Cardiac muscle cell (in vitro differentiated cells and primary cell): ENCODE measurements at regions not wholly inside any gene's neighbourhood (a gene's known extent, or its start where the extent isn't known, plus 50 kb on each side); places are given as distances from the start of the nearest gene placed in this dataset.
A peak's percentile ranks its signal among the peaks of the same experiment; 100 is the strongest.

Experiments
- DNase-seq, 2 donors: peaks; one replicate each; pipeline versions ENCODE4 v3.0.0 to v3.0.0-alpha.2; 2010 to 2017; ENCODE audit warnings: low read depth in 1 of 2, low spot score in 1 of 2
- H3K27ac ChIP-seq: fragments of 200-600 bp; sonication (generic); 2 replicates; pipeline ENCODE4 v1.5.1; 2016
- H3K27me3 ChIP-seq: fragments of 200-600 bp; sonication (generic); 2 replicates; pipeline ENCODE4 v1.6.0; 2016; ENCODE audit warnings: control low read depth
- H3K36me3 ChIP-seq: fragments of 200-600 bp; sonication (generic); 2 replicates; pipeline ENCODE4 v1.5.1; 2016; ENCODE audit warnings: control low read depth
- H3K4me1 ChIP-seq: fragments of 200-600 bp; sonication (generic); 2 replicates; pipeline ENCODE4 v1.8.1; 2017; ENCODE audit warnings: low read depth, mild to moderate bottlenecking, mixed run types
- H3K4me3 ChIP-seq: fragments of 200-600 bp; sonication (generic); 2 replicates; pipeline ENCODE4 v1.5.1; 2016; ENCODE audit warnings: mild to moderate bottlenecking
- H3K9me3 ChIP-seq: fragments of 200-600 bp; sonication (generic); 2 replicates; pipeline ENCODE4 v1.5.1; 2017; ENCODE audit warnings: low read depth, mild to moderate bottlenecking, control low read depth
- TF ChIP-seq, protein P1 (sequence below): IDR thresholded peaks from 2 replicates; pipeline ENCODE4 v1.5.1; 2012; ENCODE audit warnings: low read depth, mild to moderate bottlenecking, low read length

GRCh38 chr10:126738001-126738400, 67.5 kb upstream of the C10orf90 start:
- Histone ChIP-seq H3K4me3 (no peak overlapping the region), H3K4me1 (no peaks in the 10 kb centered on the region), H3K36me3 (no peaks in the 10 kb centered on the region), H3K27ac (no peak overlapping the region), H3K27me3 (no peaks in the 10 kb centered on the region), H3K9me3 (no peaks in the 10 kb centered on the region)
- TF ChIP-seq, protein P1, sequence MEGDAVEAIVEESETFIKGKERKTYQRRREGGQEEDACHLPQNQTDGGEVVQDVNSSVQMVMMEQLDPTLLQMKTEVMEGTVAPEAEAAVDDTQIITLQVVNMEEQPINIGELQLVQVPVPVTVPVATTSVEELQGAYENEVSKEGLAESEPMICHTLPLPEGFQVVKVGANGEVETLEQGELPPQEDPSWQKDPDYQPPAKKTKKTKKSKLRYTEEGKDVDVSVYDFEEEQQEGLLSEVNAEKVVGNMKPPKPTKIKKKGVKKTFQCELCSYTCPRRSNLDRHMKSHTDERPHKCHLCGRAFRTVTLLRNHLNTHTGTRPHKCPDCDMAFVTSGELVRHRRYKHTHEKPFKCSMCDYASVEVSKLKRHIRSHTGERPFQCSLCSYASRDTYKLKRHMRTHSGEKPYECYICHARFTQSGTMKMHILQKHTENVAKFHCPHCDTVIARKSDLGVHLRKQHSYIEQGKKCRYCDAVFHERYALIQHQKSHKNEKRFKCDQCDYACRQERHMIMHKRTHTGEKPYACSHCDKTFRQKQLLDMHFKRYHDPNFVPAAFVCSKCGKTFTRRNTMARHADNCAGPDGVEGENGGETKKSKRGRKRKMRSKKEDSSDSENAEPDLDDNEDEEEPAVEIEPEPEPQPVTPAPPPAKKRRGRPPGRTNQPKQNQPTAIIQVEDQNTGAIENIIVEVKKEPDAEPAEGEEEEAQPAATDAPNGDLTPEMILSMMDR: no peak
- DNase-seq: no peak

- H3K4me3 ChIP-seq: no peak overlapping the region
- no peak overlapping the region for H3K27ac ChIP-seq
- DNase-seq: no peak
- H3K9me3 ChIP-seq: no peaks in the 10 kb centered on the region
- H3K4me1 ChIP-seq: no peaks in the 10 kb centered on the region
- H3K36me3 ChIP-seq: no peaks in the 10 kb centered on the region
- TF ChIP-seq, protein P1: no peak
- no peaks in the 10 kb centered on the region for H3K27me3 ChIP-seq
These were observed 74.1 kb upstream of the C10orf90 start for GRCh38 chr10:126744571-126744970.

GRCh38 chr10:126749015-126749655, 78.6 kb upstream of the C10orf90 start:
- Histone ChIP-seq H3K9me3 (no peaks in the 10 kb centered on the region), H3K27ac (no peak overlapping the region), H3K4me3 (no peak overlapping the region), H3K27me3 (no peaks in the 10 kb centered on the region), H3K36me3 (no peaks in the 10 kb centered on the region), H3K4me1 (no peaks in the 10 kb centered on the region)
- TF ChIP-seq, protein P1: peak; percentile 79
- DNase-seq: peak; percentile 82 to 86

DNA sequence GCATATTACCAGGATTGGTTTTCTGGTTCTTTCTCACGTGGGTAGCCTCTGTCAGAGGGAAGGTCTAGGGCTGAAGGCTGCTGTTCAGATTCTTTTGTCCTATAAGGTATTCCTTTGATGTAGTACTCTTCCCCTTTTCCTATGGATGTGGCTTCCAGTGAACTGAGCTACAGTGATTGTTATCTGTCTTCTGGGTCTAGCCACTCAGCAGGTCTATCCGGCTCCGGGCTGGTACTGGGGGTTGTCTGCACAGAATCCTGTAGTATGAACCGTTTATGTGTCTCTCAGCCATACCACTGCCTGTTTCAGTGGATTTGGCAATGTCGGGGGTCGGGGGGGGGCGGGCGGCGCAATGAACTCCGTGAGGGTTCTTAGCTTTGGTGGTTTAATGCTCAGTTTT, 84.5 kb upstream of the C10orf90 start:
- Histone ChIP-seq H3K27me3 (no peaks in the 10 kb centered on the region), H3K4me1 (no peaks in the 10 kb centered on the region), H3K27ac (no peak overlapping the region), H3K36me3 (no peaks in the 10 kb centered on the region), H3K4me3 (no peak overlapping the region), H3K9me3 (no peaks in the 10 kb centered on the region)
- TF ChIP-seq, protein P1: no peak
- DNase-seq: no peak

DNA sequence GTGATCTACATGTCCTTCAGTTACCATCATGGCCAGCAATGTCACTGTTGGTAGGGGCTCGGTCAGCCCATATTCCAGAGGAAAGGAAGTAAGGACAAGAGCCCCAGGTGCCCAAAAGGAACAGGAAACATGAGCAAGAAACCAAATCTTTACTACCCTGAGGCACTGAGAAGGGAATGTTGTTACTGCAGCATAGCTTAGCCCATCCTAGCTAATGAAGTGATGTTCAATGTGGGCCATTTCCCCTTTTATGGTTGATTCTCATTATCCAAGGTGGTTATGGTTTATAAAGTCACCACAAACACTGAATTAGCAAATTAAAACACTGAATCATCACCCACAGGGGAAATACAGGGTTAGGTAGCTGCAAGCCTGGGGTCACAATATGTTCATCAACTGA, 88.4 kb upstream of the C10orf90 start:
- Histone ChIP-seq H3K27ac (no peak overlapping the region), H3K9me3 (no peaks in the 10 kb centered on the region), H3K27me3 (no peaks in the 10 kb centered on the region), H3K4me3 (no peak overlapping the region), H3K36me3 (no peaks in the 10 kb centered on the region), H3K4me1 (no peaks in the 10 kb centered on the region)
- no peak for DNase-seq
- TF ChIP-seq, protein P1: no peak
